Right lung (tissue), 2 donors: ENCODE measurements at regions not wholly inside any gene's neighbourhood (a gene's known extent, or its start where the extent isn't known, plus 50 kb on each side); places are given as distances from the start of the nearest gene placed in this dataset.
"Not testable (repeated sequence)": the region's sequence is repeated elsewhere in the genome, so short reads cannot be mapped to it uniquely, and the experiment has no call there.

Source experiments
- DNase-seq, 2 donors: peaks; one replicate each; pipeline ENCODE4 v3.0.0-alpha.2; 2013

DNA sequence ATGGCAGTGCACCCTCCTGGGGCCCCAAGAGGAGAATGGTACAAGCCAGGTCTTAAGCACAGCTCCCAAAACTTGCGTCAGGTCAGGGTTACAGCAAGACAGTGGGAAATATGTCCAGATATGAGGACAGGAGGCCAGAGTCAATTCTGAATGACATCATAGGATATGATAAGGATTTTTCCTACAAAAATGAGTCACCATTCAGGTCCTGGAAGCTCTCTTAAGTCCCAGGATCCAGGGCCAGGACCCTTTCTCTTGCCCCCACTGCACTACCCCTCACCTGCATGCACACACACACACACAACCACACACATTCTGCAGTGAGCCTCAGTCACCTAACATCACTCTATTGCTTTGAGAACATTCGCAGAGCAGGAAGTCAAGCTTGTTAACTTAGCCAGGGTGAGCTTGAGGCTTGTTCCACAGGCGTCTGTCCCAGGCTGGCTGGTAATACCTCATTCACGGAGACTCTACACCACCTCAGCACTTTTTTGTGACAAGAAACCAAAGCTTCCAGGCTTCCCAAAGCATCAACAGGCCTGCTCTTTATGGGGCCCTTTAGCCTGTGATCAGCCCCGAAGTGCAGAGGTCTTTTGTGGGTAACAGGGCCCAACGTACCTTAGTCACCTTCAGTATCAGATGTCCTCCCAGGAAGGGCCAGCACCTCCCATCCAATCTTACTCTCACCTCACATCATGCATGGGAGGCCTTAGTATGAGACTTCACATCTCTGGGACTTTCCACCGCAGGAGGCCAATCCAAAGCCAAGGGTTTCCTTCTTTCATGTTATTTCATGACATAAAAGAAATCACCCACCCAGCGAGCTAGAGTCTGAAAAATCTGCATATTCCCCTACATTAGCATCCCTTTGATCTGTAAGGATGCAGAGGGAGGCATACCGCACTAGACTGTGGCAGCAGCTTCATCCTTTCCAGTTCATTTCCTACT lies 74.0 kb upstream of the LIPC start:
- no peak for DNase-seq

DNA sequence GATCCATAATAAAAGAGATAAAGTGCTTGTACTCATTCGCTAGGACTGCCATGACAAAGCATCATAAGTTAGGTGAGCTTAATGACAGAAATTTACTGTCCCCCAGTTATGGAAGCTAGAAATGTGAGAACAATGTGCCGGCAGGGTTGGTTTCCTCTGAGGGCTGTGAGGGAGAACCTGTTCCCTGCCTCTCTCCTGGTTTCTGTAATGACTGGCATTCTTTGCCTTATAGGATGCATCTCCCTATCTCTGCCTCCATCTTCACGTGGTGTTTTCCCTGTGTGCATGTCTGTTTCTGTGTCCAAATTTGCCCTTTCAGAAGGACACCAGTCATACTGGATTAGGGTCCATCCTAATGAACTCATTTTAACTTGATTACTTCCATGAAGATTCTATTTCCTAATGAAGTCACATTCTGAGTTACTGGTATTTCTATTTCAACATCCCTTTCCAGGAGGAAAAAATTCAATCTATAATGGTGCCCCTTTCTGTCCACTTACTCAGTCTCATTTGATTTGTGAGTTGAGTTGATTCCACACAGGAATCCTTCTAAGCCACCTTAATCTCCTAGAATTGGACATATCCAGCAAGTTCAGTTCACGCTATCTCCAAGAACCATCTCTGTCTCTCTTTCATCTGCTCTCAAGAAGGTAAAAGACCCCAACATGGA lies 71.2 kb upstream of the LIPC start:
- DNase-seq = no peak

GRCh38 chr15:58361273-58361759 lies 70.5 kb upstream of the LIPC start:
- DNase-seq = peak in 1 of 2 donors; percentile 12

DNA sequence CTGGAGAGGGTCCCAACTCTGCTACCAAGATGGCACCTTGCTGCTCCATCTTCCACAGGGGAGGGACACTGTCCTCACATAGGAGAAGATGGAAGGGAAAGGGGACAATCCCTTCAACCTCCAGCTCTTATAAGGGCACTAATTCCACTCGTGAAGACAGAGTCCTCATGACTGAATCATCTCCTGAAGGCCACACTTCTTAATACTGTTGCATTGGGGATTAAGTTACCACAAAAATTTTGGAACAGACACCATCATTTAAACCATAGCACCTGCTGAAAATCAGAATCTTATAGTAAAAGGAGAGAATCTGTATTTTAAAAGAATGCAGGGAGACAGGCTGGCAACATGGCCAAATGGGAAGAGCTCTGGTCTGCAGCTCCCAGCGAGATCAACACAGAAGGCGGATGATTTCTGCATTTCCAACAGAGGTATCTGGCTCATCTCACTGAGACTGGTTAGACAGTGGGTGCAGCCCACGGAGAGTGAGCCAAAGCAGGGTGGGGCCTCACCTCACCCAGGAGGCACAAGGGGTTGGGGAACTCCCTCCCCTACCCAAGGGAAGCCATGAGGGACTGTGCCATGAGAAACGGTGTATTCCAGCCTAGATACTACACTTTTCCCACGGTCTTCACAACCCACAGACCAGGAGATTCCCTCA lies 69.4 kb upstream of the LIPC start:
- DNase-seq = no peak

DNA sequence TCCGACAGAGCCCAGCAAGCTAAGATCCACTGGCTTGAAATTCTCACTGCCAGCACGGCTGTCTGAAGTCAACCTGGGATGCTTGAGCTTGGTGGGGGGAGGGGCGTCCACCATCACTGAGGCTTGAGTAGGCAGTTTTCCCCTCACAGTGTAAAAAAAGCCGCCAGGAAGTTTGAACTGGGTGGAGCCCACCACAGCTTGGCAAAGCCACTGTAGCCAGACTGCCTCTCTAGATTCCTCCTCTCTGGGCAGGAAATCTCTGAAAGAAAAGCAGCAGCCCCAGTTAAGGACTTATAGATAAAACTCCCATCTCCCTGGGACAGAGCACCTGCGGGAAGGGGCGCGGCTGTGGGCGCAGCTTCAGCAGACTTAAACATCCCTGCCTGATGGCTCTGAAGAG lies 68.7 kb upstream of the LIPC start:
- DNase-seq = not testable (repeated sequence)

DNA sequence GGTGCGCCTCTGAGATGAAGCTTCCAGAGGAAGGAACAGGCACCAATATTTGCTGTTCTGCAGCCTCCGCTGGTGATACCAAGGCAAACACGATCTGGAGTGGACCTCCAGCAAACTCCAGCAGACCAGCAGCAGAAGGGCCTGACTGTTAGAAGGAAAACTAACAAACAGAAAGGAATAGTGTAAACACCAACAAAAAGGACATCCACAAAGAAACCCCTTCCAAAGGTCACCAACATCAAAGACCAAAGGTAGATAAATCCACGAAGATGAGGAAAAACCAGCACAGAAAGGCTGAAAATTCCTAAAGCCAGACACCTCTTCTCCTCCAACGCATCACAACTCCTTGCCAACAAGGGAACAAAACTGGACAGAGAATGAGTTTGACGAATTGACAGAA lies 68.1 kb upstream of the LIPC start:
- not testable (repeated sequence) for DNase-seq

DNA sequence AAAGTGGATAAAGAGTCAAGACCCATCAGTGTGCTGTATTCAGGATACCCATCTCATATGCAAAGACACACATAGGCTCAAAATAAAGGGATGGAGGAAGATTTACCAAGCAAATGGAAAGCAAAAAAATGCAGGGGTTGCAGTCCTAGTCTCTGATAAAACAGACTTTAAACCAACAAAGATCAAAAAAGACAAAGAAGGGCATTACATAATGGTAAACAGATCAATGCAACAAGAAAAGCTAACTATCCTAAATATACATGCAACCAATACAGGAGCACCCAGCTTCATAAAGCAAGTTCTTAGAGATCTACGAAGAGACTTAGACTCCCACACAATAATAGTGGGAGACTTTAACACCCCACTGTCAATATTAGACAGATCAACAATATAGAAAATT lies 66.7 kb upstream of the LIPC start:
- not testable (repeated sequence) for DNase-seq

DNA sequence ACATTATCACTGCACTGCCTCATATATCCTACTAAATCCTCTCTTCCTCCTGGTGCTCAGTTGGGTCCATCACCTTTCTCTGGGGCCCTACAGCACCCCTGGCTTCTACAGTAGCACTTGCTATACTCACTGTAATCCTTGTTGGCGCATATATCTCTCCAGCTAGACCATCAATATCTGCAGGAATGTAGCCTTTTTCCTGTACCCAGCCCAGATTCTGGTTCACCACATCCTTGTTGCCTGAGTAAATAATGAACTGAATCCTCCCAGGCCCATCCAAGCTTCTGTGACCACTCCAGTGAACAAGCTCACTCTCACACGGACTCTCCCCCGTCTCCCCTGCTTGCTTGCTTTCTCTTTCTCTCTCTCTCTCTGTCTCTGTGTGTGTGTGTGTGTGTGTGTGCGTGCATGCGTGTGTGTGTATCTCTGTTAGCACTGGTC lies 62.5 kb upstream of the LIPC start:
- no peak for DNase-seq

DNA sequence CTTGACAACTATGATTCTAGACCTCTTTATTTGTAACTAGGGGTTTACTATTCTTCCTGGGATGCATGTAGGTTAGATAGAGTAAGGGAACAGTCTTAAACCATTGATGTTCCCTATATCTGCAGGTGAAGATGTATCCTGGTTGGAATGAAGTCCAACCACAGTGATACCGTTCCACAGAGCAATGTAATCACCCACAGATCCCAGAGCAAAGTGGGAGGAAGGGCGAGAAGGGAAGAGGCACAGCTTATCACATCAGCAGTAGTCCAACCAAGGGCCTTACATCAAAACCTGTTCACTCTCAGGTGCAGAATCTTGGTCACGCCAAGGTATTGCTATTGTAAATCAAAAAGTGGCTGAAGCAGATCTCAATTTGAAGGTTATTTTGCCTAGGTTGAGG lies 61.8 kb upstream of the LIPC start:
- DNase-seq = no peak

DNA sequence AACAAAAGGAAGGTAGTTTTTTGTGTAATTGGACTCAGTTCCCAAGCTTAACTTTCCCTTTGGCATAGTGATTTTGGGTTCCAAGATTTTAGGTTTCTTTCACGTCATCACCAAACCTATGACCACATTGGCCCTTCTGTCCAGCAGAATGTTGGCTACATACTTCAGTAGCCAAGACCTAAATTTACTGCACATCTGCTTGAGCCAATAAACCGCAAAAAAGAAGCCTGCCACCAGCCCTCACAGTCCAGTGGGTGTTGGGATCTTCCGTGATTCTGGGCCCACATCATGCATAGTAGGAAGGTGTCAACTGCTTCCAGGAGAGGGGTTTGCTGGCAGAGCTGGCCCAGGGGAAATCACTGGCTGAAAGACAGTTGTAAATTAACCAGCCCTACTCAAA lies 57.6 kb upstream of the LIPC start:
- DNase-seq = no peak

- DNase-seq = no peak
These were observed 54.6 kb upstream of the LIPC start for GRCh38 chr15:58377193-58377592.

DNA sequence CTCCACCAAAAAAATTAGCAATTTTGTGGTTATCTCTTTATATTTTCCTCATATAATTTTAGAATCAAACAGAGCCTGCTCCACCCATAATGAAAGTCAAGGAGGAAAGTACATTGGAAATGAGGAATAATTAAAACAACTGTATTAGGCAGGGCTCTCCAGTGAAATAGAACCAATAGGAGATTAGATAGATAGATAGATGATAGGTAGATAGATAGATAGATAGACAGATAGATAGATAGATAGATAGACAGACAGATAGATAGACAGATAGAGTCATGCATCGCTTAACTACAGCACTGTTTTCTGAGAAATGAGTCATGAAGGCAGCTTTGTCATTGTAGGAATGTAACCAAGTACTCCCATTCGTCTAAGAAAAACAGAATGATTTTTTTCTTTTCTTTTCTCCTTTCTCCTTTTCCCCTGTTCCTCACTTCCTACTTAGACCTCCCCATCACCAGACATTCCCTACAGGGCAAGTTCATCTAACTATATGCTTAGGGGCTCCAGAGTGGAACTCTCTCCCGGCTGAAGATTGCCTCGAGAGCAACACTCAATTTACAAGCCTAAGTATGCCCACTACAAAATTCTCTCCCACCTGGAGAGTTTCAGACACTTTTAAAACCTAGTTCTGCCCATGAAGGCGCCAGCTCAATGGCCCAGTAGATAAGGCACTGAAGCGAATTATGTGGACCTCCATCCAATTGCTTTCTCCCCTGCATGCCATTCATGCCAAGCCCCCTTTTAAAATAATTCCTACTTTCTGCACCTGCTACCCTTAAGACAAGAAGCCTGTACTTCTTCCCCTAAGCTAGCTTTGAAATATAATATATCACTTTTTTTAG lies 53.3 kb upstream of the LIPC start:
- no peak for DNase-seq

DNA sequence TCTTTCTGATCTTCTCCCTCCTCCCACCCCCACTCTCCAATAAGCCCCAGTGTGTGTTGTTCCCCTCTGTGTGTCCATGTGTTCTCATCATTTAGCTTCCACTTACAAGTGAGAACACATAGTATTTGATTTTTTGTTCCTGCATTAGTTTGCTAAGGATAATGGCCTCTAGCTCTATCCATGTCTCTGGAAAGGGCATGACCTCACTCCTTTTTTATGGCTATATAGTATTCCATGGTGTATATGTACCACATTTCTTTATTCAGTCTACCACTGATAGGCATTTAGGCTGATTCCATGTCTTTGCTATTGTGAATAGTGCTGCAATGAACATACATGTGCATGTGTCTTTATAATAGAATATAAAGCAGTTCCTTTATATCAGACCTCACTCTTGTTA lies 52.3 kb upstream of the LIPC start:
- DNase-seq = not testable (repeated sequence)

DNA sequence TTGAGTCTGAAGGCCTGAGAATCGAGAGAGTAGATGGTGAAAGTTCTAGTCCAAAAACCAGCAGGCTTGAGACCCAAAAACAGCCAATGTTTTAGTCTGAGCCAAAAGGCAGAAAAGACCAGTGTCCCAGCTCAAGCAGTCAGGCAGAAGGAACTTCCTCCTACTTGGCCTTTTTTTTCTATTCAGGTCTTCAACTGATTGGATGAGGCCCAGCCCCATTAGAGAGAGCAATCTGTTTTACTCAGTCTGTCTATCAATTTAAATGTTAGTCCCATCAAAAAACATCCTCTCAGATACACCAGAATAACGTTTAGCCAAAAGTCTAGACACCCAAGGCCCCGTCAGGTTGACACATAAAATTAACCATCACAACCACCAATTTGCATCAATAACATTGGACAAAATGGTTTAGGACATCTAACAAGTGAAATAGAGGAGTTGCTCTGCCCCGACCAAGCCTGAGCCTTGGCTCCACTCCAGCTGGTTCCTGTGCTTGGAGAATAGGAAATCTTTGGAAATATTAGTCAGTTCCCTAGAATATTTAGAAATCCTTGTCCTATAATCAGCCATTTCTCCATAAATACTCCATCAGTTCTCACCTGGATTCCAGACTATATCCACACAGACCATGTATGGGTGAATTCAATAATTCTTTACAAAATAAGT lies 51.4 kb upstream of the LIPC start:
- DNase-seq = no peak

- DNase-seq = no peak
These were observed 50.1 kb upstream of the LIPC start for GRCh38 chr15:58381697-58382096.
